ENCODE measurements at regions not wholly inside any gene's neighbourhood (a gene's known extent, or its start where the extent isn't known, plus 50 kb on each side); places are given as distances from the start of the nearest gene placed in this dataset.

GRCh38 chr2:45287045-45287444, 277.8 kb upstream of the SIX2 start:
- Mint-ChIP-seq H3K36me3 (ENCODE audit: insufficient read depth) (no peaks in the 10 kb centered on the region), H3K9me3 (no peaks in the 10 kb centered on the region), H3K4me3 (no peak overlapping the region), H3K27me3 (ENCODE audit: low read depth) (peaks cover 12% of the 10 kb centered on the region), H3K4me1 (ENCODE audit: low read depth) (no peaks in the 10 kb centered on the region)
- no peak for DNase-seq
- no peak for ATAC-seq

DNA sequence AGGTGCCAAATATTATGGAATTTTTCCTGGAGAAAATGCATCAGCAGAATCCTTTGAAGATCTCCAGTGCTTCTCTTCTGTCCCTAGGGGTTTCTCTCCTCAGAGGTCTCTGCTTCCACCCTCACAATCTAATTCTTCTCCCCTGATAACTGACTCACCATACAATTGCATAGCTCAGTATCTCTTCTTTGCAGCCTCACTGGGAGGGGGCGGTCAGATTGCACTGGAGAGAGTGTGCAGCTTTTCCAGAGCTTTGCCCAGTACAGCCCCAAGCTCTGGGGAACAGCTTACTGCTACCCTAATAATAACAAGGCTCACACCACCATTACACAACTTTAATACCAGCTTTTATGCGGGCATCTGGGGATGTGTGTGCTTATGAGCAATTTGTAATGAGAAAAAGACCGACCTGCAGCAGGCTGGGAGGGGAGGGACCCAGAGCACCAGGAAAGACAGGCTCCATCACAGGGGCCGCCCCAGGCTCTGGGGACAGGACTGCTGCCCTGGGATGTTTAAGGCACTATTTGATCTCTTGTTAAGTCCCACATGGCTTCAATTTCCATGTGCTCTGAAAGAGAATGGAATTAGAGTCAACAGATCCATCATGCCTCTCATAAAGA, 276.6 kb upstream of the SIX2 start:
- H3K4me1 Mint-ChIP-seq (ENCODE audit: low read depth) = no peaks in the 10 kb centered on the region
- no peaks in the 10 kb centered on the region for H3K9me3 Mint-ChIP-seq
- ATAC-seq (no peak), DNase-seq (no peak)
- no peak overlapping the region for H3K4me3 Mint-ChIP-seq
- H3K27me3 Mint-ChIP-seq (ENCODE audit: low read depth) = peaks cover 12% of the 10 kb centered on the region
- H3K36me3 Mint-ChIP-seq (ENCODE audit: insufficient read depth) = no peaks in the 10 kb centered on the region

DNA sequence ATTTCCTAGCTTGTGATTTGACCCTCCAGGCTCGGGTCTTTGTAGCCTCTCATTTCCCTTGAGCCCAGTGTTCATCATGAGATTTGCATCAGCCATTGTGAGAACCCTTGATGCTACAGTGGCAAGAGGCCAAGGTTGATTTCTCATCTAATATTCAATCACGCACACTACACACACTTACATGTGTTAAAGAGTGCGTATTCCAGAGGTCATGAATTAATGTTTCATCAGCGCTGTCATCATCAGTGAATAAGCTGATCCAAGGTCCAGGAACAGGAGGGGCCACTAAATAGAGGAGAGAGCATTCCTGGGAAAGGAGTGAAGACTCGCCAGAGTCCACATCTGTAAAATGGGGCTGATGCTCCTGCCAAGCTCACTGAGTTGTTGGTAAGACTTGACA, 276.1 kb upstream of the SIX2 start:
- DNase-seq (no peak), ATAC-seq (no peak)
- Mint-ChIP-seq H3K36me3 (ENCODE audit: insufficient read depth) (no peaks in the 10 kb centered on the region), H3K27me3 (ENCODE audit: low read depth) (peaks cover 12% of the 10 kb centered on the region), H3K4me1 (ENCODE audit: low read depth) (no peaks in the 10 kb centered on the region), H3K4me3 (no peak overlapping the region), H3K9me3 (no peaks in the 10 kb centered on the region)

- no peak for ATAC-seq
- no peak overlapping the region for H3K4me3 Mint-ChIP-seq
- H3K27me3 Mint-ChIP-seq (ENCODE audit: low read depth) = peaks cover 12% of the 10 kb centered on the region
- no peak for DNase-seq
- no peaks in the 10 kb centered on the region for H3K4me1 Mint-ChIP-seq (ENCODE audit: low read depth)
- no peaks in the 10 kb centered on the region for H3K36me3 Mint-ChIP-seq (ENCODE audit: insufficient read depth)
- H3K9me3 Mint-ChIP-seq = no peaks in the 10 kb centered on the region
Observed at GRCh38 chr2:45284621-45284995, 275.4 kb upstream of the SIX2 start.

DNA sequence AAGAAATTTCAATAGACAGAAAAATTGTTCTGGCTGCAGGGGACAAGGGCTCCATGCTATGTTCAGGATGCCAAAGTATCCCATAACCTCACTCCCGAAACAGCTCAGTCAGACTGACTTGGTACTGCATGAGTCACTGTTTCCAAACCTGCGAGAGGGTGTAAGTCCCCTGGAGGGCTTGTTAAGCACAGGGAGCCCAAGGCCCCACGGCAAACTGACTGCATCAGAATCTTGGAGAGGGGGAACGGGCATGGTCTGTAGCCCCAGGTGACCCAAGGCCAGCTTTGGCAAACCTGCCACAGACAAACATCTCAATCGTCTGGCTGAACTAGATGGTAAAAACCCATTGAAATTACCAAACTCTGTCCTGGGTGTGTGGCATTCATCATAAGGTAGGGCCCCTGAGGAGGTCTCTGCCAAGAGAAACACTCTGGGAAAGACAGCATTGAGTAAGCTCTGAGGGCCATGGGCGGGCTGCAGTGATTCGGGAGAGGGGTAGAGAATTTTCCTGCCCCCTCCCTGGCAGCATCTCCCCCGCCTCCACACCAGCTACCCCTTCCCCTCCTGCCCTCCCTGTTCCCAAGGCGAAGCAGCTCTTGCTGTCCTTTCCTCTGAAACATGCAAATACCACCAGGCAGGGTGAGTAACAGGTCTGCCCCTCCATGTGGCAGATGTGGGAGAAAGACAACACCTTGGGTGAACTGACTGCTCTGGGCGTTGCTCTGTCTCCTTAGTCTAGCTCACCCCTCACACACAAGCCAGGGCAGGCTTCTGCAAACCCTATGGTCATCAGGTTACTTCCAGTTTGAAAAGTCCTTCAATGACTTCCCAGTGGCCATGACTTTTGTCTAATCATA, 274.7 kb upstream of the SIX2 start:
- no peak for DNase-seq
- no peak for ATAC-seq
- no peaks in the 10 kb centered on the region for H3K9me3 Mint-ChIP-seq
- H3K27me3 Mint-ChIP-seq (ENCODE audit: low read depth) = peaks cover 8% of the 10 kb centered on the region
- H3K4me1 Mint-ChIP-seq (ENCODE audit: low read depth) = no peaks in the 10 kb centered on the region
- H3K4me3 Mint-ChIP-seq = no peak overlapping the region
- H3K36me3 Mint-ChIP-seq (ENCODE audit: insufficient read depth) = no peaks in the 10 kb centered on the region

GRCh38 chr2:45282646-45283045, 273.4 kb upstream of the SIX2 start:
- no peak for DNase-seq
- no peaks in the 10 kb centered on the region for H3K4me1 Mint-ChIP-seq (ENCODE audit: low read depth)
- H3K9me3 Mint-ChIP-seq = no peaks in the 10 kb centered on the region
- H3K27me3 Mint-ChIP-seq (ENCODE audit: low read depth) = peaks cover 2% of the 10 kb centered on the region
- no peaks in the 10 kb centered on the region for H3K36me3 Mint-ChIP-seq (ENCODE audit: insufficient read depth)
- ATAC-seq = no peak
- no peak overlapping the region for H3K4me3 Mint-ChIP-seq

- no peak for DNase-seq
- H3K9me3 Mint-ChIP-seq = no peaks in the 10 kb centered on the region
- no peaks in the 10 kb centered on the region for H3K27me3 Mint-ChIP-seq (ENCODE audit: low read depth)
- no peak for ATAC-seq
- no peaks in the 10 kb centered on the region for H3K36me3 Mint-ChIP-seq (ENCODE audit: insufficient read depth)
- H3K4me1 Mint-ChIP-seq (ENCODE audit: low read depth) = no peaks in the 10 kb centered on the region
- H3K4me3 Mint-ChIP-seq = no peak overlapping the region
Observed at GRCh38 chr2:45281311-45281710, 272.1 kb upstream of the SIX2 start.

DNA sequence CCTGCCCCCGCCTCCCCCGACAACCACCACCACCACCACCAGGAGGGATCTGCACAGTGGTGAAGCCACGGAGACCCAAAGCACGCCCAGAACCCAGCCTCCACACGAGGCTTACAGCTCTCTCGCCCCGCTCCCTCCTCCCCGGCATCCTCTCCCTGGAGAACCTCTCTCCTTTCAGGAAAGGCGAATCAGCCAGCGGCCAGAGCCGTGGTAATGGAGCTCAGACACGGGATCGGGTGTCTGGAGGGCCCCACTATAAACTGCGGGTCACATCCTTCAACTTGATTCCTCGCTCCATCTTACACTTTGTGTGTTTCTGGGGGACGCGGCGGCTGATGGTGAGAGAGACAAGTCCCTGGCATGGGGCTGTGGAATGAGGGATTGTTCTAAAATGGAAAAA, 271.5 kb upstream of the SIX2 start:
- no peak for ATAC-seq
- Mint-ChIP-seq H3K4me3 (no peak overlapping the region), H3K27me3 (ENCODE audit: low read depth) (no peaks in the 10 kb centered on the region)

GRCh38 chr2:45279356-45279755, 270.1 kb upstream of the SIX2 start:
- ATAC-seq = no peak
- no peaks in the 10 kb centered on the region for H3K36me3 Mint-ChIP-seq (ENCODE audit: insufficient read depth)
- H3K4me3 Mint-ChIP-seq = no peak overlapping the region
- no peaks in the 10 kb centered on the region for H3K9me3 Mint-ChIP-seq
- H3K27me3 Mint-ChIP-seq (ENCODE audit: low read depth) = no peaks in the 10 kb centered on the region
- no peaks in the 10 kb centered on the region for H3K4me1 Mint-ChIP-seq (ENCODE audit: low read depth)
- DNase-seq = no peak

More for the DNA sequence above, 271.5 kb upstream of the SIX2 start:
- Mint-ChIP-seq H3K9me3 (no peaks in the 10 kb centered on the region), H3K36me3 (ENCODE audit: insufficient read depth) (no peaks in the 10 kb centered on the region), H3K4me1 (ENCODE audit: low read depth) (no peaks in the 10 kb centered on the region)
- DNase-seq = no peak

GRCh38 chr2:45278365-45279078, 269.3 kb upstream of the SIX2 start:
- DNase-seq (no peak), ATAC-seq (no peak)
- no peaks in the 10 kb centered on the region for H3K36me3 Mint-ChIP-seq (ENCODE audit: insufficient read depth)
- no peak overlapping the region for H3K4me3 Mint-ChIP-seq
- no peaks in the 10 kb centered on the region for H3K27me3 Mint-ChIP-seq (ENCODE audit: low read depth)
- H3K4me1 Mint-ChIP-seq (ENCODE audit: low read depth) = no peaks in the 10 kb centered on the region
- H3K9me3 Mint-ChIP-seq = no peaks in the 10 kb centered on the region

GRCh38 chr2:45276914-45277313, 267.7 kb upstream of the SIX2 start:
- no peak for DNase-seq
- no peak overlapping the region for H3K4me3 Mint-ChIP-seq
- H3K36me3 Mint-ChIP-seq (ENCODE audit: insufficient read depth) = no peaks in the 10 kb centered on the region
- no peaks in the 10 kb centered on the region for H3K4me1 Mint-ChIP-seq (ENCODE audit: low read depth)
- ATAC-seq = no peak
- H3K9me3 Mint-ChIP-seq = no peaks in the 10 kb centered on the region
- peaks cover 1% of the 10 kb centered on the region for H3K27me3 Mint-ChIP-seq (ENCODE audit: low read depth)

- ATAC-seq (no peak), DNase-seq (no peak)
- H3K36me3 Mint-ChIP-seq (ENCODE audit: insufficient read depth) = no peaks in the 10 kb centered on the region
- peaks cover 3% of the 10 kb centered on the region for H3K27me3 Mint-ChIP-seq (ENCODE audit: low read depth)
- H3K4me1 Mint-ChIP-seq (ENCODE audit: low read depth) = no peaks in the 10 kb centered on the region
- H3K9me3 Mint-ChIP-seq = no peaks in the 10 kb centered on the region
- no peak overlapping the region for H3K4me3 Mint-ChIP-seq
Observed at GRCh38 chr2:45275806-45276205, 266.6 kb upstream of the SIX2 start.

DNA sequence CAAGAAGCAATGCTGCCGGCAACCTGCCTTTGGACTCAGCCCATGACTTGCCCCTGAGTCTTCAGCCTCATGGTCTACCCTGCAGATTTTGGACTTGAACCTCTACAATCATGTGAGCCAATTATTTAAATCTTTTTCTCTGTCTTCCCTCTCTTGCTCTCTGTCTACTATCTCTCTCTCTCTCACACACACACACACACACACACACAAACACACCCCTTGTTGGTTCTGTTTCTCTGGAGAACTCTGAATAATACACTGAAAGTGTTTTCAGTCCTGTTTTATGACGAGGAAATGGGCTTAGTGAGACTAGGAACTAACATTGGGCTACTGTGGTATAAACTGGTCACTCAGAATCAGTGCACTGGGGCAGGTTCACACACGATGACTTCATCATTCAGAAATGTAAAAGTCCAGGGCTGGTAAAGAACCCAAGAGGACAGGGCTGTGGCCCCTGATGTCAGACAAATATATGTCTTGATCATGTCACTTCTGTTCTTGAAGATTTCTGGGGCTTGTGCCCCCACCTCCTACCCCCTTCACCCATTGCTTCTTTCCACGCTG, 266.1 kb upstream of the SIX2 start:
- ATAC-seq = no peak
- H3K4me3 Mint-ChIP-seq = no peak overlapping the region
- H3K4me1 Mint-ChIP-seq (ENCODE audit: low read depth) = no peaks in the 10 kb centered on the region
- no peaks in the 10 kb centered on the region for H3K9me3 Mint-ChIP-seq
- H3K27me3 Mint-ChIP-seq (ENCODE audit: low read depth) = peaks cover 3% of the 10 kb centered on the region
- no peaks in the 10 kb centered on the region for H3K36me3 Mint-ChIP-seq (ENCODE audit: insufficient read depth)
- no peak for DNase-seq

DNA sequence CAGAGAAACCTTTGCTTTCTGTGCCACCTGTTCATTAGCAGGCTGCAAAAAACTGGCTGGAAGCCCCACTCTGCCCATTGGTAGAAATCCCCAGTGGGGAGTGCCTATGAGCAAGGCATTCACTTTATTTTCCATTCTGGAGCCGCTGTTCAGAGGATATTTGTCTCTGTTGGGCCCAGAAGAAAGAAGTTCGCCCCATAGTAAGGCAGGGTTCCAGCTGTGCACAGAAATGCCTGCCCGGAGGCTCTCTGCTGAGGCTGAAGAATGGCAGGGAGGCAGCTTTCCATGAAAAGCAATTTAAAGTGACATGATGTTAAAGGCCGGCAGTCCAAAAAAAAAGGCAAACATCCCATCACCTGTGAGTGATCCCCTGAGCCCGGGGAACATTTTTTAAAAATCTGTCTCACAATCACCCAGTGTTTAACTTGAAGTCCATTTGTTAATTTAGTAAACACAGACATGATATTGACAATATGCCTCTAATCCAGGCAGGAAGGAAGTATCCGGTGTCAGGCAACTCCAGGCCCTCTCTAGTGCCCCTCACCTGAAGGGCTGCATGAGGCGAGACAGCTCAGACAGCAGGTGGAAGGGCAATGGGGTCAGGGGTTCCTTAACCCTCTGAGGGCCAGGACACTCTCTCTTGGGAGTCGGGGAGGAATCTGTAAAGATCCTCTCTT, 265.1 kb upstream of the SIX2 start:
- no peak for DNase-seq
- no peak overlapping the region for H3K4me3 Mint-ChIP-seq
- H3K9me3 Mint-ChIP-seq = no peaks in the 10 kb centered on the region
- H3K36me3 Mint-ChIP-seq (ENCODE audit: insufficient read depth) = no peaks in the 10 kb centered on the region
- H3K4me1 Mint-ChIP-seq (ENCODE audit: low read depth) = no peaks in the 10 kb centered on the region
- no peak for ATAC-seq
- H3K27me3 Mint-ChIP-seq (ENCODE audit: low read depth) = peaks cover 3% of the 10 kb centered on the region
